ENCODE measurements at regions not wholly inside any gene's neighbourhood (a gene's known extent, or its start where the extent isn't known, plus 50 kb on each side); places are given as distances from the start of the nearest gene placed in this dataset.
A peak's percentile ranks its signal among the peaks of the same experiment; 100 is the strongest.

- H3K27me3 ChIP-seq (ENCODE audit: control insufficient read depth, insufficient read depth, low read length) = no peaks in the 10 kb centered on the region
- no peak overlapping the region for H3K4me3 ChIP-seq (ENCODE audit: low read depth, low read length)
- no peak for DNase-seq (ENCODE audit: low read depth)
- H3K36me3 ChIP-seq (ENCODE audit: control insufficient read depth, insufficient read depth, low read length) = no peaks in the 10 kb centered on the region
- no peak for TF ChIP-seq CTCF (IDR thresholded peaks at IDR 0.05; ENCODE audit: insufficient read depth, low read length, poor library complexity, severe bottlenecking)
Measured at GRCh38 chr5:39605588-39606575, 181.1 kb upstream of the DAB2 start.

- H3K4me3 ChIP-seq (ENCODE audit: low read depth, low read length) = no peak overlapping the region
Measured at GRCh38 chr5:39605145-39605544, 180.4 kb upstream of the DAB2 start.

GRCh38 chr5:39604491-39604890 lies 179.7 kb upstream of the DAB2 start:
- Histone ChIP-seq H3K27me3 (ENCODE audit: control insufficient read depth, insufficient read depth, low read length) (no peaks in the 10 kb centered on the region), H3K36me3 (ENCODE audit: control insufficient read depth, insufficient read depth, low read length) (no peaks in the 10 kb centered on the region), H3K4me3 (ENCODE audit: low read depth, low read length) (no peak overlapping the region)
- no peak for DNase-seq (ENCODE audit: low read depth)
- no peak for TF ChIP-seq CTCF (IDR thresholded peaks at IDR 0.05; ENCODE audit: insufficient read depth, low read length, poor library complexity, severe bottlenecking)

More at GRCh38 chr5:39605145-39605544, 180.4 kb upstream of the DAB2 start:
- Histone ChIP-seq H3K27me3 (ENCODE audit: control insufficient read depth, insufficient read depth, low read length) (no peaks in the 10 kb centered on the region), H3K36me3 (ENCODE audit: control insufficient read depth, insufficient read depth, low read length) (no peaks in the 10 kb centered on the region)
- no peak for TF ChIP-seq CTCF (IDR thresholded peaks at IDR 0.05; ENCODE audit: insufficient read depth, low read length, poor library complexity, severe bottlenecking)
- DNase-seq (ENCODE audit: low read depth) = no peak

- peak; percentile 4 for TF ChIP-seq CTCF (IDR thresholded peaks at IDR 0.05; ENCODE audit: insufficient read depth, low read length, poor library complexity, severe bottlenecking)
- DNase-seq (ENCODE audit: low read depth) = no peak
- H3K4me3 ChIP-seq (ENCODE audit: low read depth, low read length) = no peak overlapping the region
- H3K36me3 ChIP-seq (ENCODE audit: control insufficient read depth, insufficient read depth, low read length) = no peaks in the 10 kb centered on the region
- no peaks in the 10 kb centered on the region for H3K27me3 ChIP-seq (ENCODE audit: control insufficient read depth, insufficient read depth, low read length)
Measured at GRCh38 chr5:39599721-39600431, 175.1 kb upstream of the DAB2 start.

GRCh38 chr5:39598661-39599248 lies 174.0 kb upstream of the DAB2 start:
- DNase-seq (ENCODE audit: low read depth) = no peak
- H3K36me3 ChIP-seq (ENCODE audit: control insufficient read depth, insufficient read depth, low read length) = no peaks in the 10 kb centered on the region
- no peak overlapping the region for H3K4me3 ChIP-seq (ENCODE audit: low read depth, low read length)
- no peak for TF ChIP-seq CTCF (IDR thresholded peaks at IDR 0.05; ENCODE audit: insufficient read depth, low read length, poor library complexity, severe bottlenecking)
- H3K27me3 ChIP-seq (ENCODE audit: control insufficient read depth, insufficient read depth, low read length) = no peaks in the 10 kb centered on the region

All from kidney epithelial cell (primary cell).